GM21526 (cell line): ENCODE measurements at regions not wholly inside any gene's neighbourhood (a gene's known extent, or its start where the extent isn't known, plus 50 kb on each side); places are given as distances from the start of the nearest gene placed in this dataset.

ENCODE experiments used
- ATAC-seq: cut with Tn5 transposase; IDR thresholded peaks from one replicate; pipeline ENCODE4 v1.9.1; 2021; ENCODE audit warnings: moderate library complexity; ENCODE audit not compliant: unreplicated experiment, low FRiP score

DNA sequence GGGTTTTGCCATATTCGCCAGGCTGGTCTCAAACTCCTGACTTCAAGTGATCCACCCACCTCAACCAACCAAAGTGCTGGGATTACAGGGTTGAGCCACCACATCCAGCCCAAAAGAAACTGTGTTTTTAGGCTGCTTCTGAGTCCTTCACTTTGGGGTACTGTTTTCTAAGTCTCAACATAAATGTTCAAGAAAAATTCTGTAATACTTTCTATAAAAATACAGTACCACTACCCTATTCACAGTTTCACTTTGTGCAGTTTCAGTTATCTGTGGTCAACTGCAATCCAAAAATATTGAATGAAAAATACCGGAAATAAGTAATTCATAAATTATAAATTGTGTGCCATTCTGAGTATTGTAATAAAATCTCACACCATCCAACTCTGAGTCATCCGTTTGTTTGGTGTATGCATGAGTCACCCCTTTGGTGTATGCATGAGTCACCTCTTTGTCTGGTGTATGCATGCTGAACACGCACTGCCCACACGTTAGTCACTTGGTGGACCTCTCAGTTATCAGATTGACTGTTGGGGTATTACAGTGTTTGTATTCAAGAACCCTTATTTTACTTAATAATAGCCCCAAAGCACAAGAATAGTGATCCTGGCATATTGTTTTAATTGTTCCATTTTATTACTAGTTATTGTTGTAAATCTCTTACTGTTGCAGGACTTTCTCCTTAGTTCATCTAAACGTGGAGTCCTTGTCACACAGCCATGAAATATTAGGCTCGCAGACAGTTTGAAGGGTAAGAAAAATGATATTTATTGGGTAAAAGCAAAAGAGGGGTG lies 190.2 kb downstream of the FSCB start:
- ATAC-seq, result no peak

DNA sequence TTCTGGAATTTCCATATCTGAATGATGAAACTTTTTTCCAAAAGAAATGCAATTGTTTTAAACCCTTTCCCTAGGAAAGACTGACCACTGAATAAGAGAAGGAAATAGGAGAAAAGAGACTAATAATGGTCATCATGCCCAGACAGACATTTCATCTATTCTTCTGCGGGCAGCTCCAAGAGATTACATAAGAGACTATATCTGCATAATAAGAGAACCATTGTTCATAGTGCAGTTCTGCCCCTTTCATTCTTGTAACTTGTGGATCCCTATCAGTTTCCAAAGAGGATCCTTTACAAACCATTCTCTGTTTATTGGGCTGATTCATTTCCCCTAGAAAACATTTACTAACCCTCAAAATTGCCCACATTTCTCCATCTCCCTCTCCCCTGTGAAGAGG lies 197.8 kb downstream of the FSCB start:
- ATAC-seq, result no peak

DNA sequence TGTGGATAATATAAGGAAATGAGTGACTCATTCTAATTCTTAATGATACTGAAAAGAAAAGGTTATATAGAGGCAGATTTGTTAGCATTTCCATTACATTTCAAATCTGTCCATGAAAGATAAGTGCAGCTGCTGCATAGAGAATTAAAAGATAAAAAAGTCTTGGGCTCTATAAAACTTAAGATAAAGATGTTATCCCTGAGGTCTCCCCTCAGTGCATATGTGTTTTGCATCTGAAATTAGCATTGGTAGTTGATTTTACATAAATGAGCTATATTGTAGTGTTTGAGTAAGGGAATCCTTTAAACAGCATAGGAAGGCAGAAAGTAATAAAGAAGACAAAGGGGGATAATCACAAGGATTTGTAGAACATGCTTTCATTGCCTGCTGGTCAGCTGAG lies 206.2 kb downstream of the FSCB start:
- ATAC-seq, result no peak

DNA sequence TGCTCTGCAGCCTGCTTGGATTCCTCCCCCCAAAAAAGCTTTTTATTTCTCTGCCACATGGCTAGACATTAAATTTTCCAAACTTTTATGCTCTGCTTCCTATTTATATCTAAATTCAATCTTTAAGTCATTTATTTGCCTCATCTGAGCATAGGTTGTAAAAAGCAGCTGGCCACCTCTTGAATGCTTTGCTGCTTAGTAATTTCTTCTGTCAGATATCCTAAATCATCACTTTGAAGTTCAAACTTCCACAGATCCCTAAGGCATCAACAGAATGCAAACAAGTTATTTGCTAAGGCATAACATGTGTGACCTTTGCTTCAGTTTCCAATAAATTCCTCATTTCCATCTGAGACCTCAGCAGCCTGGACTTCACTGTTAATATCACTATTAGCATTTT lies 209.6 kb downstream of the FSCB start:
- ATAC-seq, result no peak

DNA sequence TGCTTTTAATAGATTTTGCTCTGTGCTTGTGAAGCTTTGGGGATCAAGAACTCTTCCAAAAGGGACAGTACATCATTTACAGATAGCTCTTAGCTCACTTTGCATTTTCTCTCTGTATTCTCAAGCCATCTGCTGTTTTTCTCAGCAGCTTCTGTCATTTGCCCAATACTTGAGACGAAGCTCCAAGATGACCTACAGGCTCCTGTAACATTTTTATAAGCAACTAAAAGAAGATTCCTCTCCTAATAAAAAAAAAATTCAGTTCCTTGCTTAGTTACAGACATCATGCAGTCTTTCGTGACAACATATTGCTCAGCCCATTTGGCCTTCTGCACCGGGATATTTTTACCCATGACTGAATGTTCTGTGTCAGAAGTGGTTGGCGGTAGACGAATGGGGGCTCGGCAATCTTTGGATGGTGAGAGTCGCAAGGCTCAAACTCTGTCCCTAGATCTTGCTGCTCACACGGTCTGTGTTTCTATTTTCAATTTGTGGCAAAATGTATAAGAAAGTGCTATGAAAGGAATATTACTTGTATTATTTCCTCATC lies 215.6 kb downstream of the FSCB start:
- ATAC-seq, result no peak

DNA sequence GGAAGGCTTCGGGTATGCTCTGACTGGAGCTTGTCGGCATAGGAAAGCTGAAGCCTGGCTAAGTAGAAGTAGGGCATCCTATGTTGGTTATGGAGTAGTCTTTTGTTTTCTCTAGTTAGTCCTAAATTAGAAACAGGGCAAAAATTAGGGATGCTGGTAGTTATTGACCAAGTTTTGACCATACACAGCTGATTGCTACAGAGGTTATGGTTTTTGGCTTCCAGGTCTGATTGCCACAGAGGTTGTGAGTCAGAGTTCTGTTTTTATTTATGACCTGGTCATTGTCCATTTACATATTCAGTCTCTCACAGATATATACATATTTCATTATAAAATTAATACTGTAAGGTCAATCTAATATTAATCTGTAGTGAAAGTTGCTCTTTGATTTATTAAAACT lies 219.2 kb downstream of the FSCB start:
- ATAC-seq, result no peak

DNA sequence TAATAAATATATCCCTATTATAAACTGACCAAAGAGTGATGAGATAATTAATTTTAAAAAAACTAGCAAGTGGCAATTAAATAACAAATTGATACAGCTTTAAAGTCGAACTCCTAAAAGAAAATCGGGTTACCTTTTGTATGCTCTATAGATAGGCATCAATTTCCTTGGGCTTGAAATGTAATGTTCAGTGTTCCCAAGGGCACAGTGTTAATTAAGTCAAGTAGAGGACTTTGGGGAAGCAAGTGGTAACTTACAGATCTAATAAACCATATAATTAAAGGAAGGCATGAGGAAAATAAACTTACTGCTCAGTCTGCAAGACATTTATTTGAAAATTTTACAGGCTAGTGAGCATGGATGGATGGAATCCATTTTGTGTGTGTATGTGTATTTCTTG lies 220.9 kb downstream of the FSCB start:
- no peak for ATAC-seq

DNA sequence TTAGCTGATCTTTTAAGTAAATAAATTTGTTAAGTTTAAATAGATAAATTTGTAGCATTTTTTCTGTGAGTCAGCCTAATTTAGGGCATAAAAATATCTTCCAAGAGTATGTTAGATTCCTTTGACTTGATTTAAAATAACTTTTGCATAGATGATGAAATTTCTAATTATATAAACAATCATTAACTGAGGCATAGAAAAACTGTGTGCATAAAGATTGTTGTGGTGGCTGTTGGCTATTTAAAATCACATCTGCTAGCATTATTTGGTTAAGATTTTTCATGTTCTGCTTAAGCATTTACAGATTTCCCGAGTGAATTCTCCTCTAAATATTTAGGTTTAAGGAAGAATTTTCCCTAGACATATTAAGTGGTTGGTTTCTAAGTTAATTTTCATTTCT lies 223.2 kb downstream of the FSCB start:
- no peak for ATAC-seq

DNA sequence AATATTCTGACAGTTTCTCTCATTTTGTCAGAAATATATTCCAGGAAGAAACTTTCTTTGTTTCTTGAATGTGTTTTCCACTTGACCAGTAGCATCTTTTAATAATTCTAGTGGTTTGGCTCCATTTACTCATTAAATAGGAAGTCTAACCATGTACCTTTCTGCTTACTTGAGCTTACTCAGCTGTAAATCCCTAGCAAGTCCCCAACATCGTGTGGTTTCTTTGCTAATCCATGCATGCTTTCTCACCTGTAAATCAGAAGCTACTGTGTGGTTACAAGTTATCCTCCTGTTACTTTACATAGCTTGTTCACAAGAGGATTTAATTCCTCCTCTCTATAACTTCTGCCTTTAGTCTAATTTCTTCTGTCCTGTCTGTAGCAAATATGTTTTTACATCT lies 227.7 kb downstream of the FSCB start:
- ATAC-seq, result no peak

DNA sequence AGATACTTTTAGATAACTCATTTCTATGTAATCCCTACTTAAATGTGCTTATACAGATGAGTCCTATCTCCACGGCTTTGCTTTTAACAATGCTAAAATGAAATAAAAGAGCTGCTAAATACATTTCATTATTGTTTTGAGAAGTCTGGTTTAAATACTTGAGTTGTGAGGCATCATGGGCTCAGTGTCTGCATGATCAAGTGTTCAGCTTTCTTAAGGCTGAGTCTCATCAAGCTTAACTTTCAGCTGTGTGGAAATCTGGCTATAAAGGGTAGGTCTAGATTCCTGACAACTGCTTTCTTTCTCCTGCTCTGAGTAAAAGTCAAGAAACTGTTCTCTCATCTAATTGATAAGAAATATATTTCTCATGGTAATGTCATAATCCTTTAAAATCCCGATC lies 235.4 kb downstream of the FSCB start:
- ATAC-seq, result no peak

DNA sequence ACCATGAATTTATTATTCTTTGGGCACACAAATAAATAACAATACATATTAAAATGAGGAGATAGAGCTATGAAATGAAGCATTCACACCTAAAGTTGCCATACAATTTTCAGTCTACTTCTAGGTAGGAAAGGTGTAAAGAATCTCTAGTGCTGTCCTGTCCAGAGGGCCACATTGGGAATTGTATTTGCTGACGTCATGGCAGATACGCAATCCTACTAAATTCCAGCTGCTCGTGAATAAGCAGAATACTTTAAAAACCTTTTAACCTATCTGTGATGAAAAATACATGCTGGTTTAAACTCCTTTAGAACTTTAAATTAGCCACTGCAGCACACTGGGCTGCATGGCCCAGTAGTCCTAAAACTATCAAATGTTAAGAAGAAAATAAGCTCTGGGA lies 236.1 kb downstream of the FSCB start:
- ATAC-seq, result no peak

DNA sequence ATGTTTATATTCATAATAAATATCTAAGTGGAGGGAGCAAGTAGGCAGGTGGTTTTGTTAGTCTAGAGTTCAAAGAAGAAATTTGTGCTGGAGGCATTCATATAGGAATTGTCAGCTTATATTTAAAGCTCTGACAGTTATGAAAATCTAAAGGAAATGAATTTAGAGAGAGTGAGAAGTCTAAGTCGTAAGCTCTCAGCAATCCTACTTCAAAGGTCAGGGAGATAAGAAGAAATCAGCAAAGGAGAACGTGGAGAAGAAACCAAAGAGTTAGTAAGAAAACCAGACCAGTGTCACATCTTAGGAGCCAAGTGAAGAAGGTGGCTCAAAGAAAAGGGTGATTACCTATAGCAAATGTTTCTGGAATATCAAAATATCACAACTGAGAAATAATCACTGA lies 241.8 kb downstream of the FSCB start:
- ATAC-seq, result no peak

DNA sequence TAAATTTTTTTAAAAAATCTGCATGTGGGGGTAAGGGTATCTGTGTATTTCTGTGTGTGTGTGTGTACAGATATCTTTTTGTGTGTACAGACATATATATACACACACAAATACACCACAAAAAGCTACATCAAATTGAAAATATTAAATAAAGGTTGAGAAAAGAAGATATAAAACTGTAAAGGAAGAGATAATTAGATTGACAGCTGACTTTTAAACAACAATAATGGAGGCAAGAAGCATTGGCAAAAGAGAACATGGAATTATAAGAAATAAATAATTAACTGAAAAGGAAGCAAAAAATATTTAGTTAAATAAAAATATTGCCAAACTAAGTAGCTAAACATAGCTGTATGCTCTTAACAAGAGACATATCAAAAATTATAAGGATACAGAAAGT lies 291.4 kb downstream of the FSCB start:
- ATAC-seq, result no peak

DNA sequence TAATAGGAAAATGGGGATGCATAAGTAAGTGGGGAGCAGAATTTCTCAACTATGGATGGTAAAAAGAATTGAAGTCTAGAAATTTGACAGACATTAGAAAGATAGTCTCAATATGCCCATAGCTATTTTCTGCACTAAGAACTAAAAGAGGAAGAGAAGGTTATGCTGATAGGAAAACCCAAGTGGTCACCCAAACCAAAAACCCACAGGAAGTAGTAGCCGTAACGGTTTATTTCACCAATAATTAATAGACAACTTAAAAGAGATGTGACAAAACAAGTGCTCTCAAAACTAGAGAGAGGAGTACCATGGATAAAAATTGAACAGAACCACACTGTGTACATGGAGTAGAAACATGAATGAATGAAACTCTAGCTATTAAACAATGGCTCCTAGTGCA lies 295.4 kb downstream of the FSCB start:
- ATAC-seq, result no peak

DNA sequence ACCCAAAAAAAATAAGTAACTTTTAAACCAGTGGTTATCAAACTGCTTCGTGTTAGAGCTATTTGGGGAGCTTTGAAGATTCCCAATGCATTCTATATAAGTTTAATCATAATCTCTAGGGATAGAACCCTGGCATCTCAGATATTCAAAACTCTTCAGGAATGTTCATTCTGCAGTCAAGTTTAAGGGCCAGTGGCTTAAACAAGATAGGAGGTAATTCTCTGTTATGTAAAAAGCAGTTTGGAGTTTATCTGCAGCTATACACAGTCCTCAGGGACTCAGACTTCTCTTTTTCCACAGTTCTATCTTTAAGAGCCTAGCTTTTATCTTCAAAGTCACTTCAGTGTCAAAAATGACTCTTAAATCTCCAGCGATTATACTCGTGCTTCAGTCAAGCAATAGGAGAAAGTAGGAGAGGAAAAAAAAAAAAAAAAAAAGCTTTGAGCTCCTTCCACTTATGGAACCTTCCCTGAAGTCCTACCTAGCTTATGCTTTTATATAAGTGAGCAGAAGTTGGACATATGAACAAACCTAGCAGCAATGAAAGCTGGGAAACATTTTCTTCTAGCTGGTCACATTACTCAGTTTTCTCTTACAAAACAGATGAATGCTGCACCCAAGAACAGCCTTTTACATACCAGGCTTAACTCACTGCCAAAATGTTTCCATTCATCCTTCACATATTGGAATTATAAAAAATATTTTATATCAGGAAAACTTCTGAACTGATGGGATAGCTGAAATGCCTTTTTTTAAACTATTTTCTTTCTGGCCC lies 302.8 kb downstream of the FSCB start:
- ATAC-seq, result no peak

DNA sequence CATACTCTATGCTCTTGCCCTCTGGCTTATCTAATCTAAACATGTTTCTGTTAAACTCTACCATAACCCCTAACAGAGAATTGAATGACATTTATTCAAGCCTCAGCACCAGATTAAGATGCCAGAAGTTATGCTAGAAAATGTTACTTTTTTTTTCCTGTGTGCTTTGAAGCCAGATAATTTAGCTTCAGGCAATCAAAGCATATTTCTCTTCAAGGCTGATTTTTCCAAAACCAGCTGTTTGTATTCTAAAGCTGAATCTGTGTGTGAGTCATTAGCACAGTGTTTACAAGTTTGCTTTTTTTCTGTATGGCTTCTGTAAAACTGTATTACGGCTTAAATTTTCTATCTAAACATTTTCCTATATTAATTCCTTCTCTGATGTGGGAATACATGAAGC lies 326.1 kb downstream of the FSCB start:
- no peak for ATAC-seq

DNA sequence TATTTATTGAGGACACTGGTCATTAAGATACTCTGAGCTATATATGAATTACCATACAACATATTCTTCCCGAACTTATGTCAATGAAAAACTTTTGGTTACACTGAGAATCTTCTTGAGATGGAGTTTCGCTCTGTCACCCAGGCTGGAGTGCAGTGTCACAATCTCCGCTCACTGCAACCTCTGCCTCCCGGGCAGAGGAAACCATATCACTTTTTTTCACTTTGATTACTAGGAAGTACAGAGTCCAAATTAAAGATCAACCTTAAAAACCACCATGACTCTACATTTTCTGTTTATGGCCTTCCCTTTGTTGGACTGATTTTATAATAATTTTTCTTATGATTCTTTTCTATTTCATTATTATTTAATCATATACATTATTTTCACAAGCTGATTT lies 336.5 kb downstream of the FSCB start:
- ATAC-seq, result no peak

DNA sequence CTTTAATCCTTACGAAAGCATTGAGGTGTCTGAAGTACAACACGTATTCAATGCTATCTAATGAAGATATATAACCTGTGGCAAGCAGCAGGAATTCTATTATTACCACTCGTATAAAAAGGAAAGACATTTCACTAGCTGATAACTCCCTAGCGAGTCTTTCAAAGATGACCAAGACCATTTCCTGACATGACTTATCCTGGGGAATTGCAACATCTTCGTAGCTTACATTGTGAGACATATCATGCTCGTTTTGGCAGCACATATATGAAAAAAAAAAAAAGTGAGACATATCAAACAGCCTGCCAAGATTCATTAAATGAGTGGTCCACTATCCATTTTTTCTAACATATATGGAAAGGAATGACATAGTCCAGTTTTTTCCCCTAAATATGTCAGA lies 337.0 kb downstream of the FSCB start:
- no peak for ATAC-seq

DNA sequence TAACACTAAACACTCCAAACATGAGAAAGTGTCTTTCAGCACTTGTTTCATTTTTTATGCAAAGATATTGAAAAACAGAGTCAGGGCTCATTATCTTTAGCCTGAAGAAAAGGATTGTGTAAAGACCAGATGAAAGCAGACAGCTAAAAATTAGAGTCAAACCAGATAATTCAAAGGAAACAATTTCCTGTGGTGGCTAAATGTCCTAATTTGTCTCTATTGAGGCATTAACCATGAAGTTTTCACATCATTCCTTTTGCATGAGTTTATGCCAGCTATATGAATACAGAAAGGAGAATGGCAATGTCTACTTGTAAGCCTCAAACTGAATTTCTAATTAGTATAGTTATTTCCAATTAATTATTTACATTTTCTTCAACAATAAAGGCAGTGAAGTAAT lies 338.5 kb downstream of the FSCB start:
- ATAC-seq, result no peak

DNA sequence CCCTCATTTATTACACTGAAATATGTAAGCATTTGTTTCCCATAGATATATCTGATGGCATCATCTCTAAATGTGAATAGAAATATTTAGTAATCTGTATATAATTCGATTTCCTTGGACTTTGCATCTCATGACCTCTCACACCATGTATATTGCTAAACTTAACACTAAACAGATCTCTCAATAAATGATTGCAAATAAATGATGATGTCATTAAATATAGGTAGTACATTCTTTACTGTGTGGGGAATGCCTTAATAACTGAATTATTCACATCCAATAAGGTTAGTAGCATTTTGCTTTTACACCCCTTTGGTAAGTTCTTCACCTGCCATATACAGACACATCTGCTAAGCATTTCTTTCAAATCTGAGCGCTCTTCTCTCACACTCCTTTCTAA lies 340.5 kb downstream of the FSCB start:
- ATAC-seq, result no peak

DNA sequence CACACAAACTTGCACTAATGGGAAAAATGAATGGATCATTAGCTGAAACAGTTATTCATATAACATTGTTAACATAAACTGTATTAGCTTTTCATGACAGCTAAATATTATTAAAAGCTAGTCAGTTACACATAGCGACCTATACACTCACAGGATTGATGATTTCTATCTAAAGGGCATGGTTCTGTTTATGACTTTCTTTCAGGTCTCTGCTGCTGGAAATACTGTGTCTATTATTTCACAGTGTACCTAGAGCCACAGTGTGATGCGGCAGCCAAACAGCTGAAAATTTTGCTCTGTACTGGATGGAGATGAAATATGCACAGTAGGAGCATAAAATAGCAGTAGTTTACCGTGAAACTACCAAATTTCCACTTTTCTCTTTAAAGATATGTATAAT lies 341.1 kb downstream of the FSCB start:
- ATAC-seq, result no peak

DNA sequence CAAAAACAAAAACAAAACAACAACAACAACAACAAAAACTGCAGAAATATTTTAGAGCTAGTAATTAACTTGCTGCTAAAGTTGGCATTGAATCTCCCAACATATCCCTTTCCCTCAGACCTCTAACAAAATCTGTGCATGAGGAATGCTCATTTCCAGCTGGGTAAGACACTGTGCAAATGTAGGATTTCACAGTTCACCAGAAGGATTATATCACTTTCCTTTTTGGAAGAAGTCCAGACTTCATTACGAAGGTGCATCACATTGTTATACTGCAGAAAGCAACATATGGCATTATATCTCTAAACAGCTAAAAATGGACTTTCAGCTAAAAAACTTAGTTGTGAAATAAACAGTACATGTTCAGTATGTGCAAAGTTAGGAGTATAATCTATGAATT lies 341.8 kb downstream of the FSCB start:
- no peak for ATAC-seq
